ENCODE measurements at regions not wholly inside any gene's neighbourhood (a gene's known extent, or its start where the extent isn't known, plus 50 kb on each side); places are given as distances from the start of the nearest gene placed in this dataset.

DNA sequence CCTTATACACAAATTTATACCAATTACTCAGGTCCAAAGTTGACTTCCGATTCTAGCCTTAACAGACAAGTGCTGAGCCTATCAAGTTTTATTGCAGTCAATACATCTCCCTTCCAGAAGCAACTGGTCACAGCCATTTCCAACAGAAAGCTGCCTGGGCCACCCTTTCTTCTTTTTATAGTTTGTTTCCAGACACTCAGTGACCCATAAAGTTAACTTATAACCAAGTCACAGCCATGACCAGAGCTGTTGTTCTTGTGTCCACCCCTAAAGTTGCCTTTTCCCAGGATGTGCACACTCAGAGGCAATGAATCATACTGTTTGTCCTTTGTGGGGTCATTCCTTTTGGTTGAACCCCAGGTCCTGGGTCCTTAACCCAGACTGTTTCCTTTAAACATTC lies 89.9 kb downstream of the CD83 start:
- DNase-seq (ENCODE audit: low spot score): peak; percentile 50
- TF ChIP-seq, protein P1, sequence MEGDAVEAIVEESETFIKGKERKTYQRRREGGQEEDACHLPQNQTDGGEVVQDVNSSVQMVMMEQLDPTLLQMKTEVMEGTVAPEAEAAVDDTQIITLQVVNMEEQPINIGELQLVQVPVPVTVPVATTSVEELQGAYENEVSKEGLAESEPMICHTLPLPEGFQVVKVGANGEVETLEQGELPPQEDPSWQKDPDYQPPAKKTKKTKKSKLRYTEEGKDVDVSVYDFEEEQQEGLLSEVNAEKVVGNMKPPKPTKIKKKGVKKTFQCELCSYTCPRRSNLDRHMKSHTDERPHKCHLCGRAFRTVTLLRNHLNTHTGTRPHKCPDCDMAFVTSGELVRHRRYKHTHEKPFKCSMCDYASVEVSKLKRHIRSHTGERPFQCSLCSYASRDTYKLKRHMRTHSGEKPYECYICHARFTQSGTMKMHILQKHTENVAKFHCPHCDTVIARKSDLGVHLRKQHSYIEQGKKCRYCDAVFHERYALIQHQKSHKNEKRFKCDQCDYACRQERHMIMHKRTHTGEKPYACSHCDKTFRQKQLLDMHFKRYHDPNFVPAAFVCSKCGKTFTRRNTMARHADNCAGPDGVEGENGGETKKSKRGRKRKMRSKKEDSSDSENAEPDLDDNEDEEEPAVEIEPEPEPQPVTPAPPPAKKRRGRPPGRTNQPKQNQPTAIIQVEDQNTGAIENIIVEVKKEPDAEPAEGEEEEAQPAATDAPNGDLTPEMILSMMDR (IDR thresholded peaks at IDR 0.05; ENCODE audit: poor library complexity): no peak
- TF ChIP-seq EZH2 (IDR thresholded peaks at IDR 0.05; ENCODE audit: borderline replicate concordance) (no peak), EZH2phosphoT487 (IDR thresholded peaks at IDR 0.05; ENCODE audit: low read depth, severe bottlenecking, unreplicated experiment) (no peak)
- no peak overlapping the region for H3K4me3 ChIP-seq
- no peak overlapping the region for H3K4me2 ChIP-seq
- H3K9me2 ChIP-seq (replicated peaks; ENCODE audit: insufficient read depth): no peaks in the 10 kb centered on the region
- 89% methylated on average over 1 of the region's 1 CpG for WGBS (ENCODE audit: low lambda C conversion rate, missing lambda C conversion rate)
- H3K27me3 ChIP-seq: no peaks in the 10 kb centered on the region
- H2AFZ ChIP-seq: no peak overlapping the region
- no peaks in the 10 kb centered on the region for H4K20me1 ChIP-seq (ENCODE audit: insufficient read depth, poor library complexity, severe bottlenecking)
- H3K79me2 ChIP-seq: no peaks in the 10 kb centered on the region
- peaks cover 14% of the 10 kb centered on the region for H3K4me1 ChIP-seq (ENCODE audit: insufficient read depth)
- no peaks in the 10 kb centered on the region for H3K9me3 ChIP-seq (ENCODE audit: low read depth)
- no peaks in the 10 kb centered on the region for H3K36me3 ChIP-seq (replicated peaks; ENCODE audit: insufficient read depth, low read depth)
- peak overlapping the region; percentile 2 for H3K27ac ChIP-seq

DNA sequence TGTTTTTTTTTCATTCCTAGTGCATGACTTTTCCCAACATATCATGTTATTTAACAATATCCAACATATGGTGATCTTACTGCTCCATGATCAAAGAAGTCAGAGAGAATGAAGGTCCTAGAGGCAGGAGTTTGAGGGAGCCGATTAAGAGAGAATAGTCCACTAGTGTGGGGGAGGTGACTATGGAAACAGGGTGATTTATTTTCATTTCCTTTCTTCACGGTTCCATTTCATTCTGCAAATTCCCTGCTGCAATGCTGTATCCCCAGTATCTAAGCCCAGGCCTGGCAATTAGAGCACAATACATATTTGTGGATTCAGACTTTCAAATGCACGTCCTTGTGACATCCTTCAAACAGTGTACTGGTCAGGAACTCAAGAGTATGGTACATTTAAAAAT lies 91.4 kb downstream of the CD83 start:
- no peak overlapping the region for H3K4me3 ChIP-seq
- no peaks in the 10 kb centered on the region for H3K36me3 ChIP-seq (replicated peaks; ENCODE audit: insufficient read depth, low read depth)
- H3K9me3 ChIP-seq (ENCODE audit: low read depth): no peaks in the 10 kb centered on the region
- TF ChIP-seq, protein P1 (IDR thresholded peaks at IDR 0.05; ENCODE audit: poor library complexity): no peak
- TF ChIP-seq EZH2 (IDR thresholded peaks at IDR 0.05; ENCODE audit: borderline replicate concordance): no peak
- TF ChIP-seq EZH2phosphoT487 (IDR thresholded peaks at IDR 0.05; ENCODE audit: low read depth, severe bottlenecking, unreplicated experiment): no peak
- H3K4me1 ChIP-seq (ENCODE audit: insufficient read depth): peaks cover 14% of the 10 kb centered on the region
- no peaks in the 10 kb centered on the region for H3K9me2 ChIP-seq (replicated peaks; ENCODE audit: insufficient read depth)
- H3K27ac ChIP-seq: no peak overlapping the region
- no peak overlapping the region for H3K4me2 ChIP-seq
- WGBS (ENCODE audit: low lambda C conversion rate, missing lambda C conversion rate): 74% methylated on average over 3 of the region's 3 CpGs
- H4K20me1 ChIP-seq (ENCODE audit: insufficient read depth, poor library complexity, severe bottlenecking): no peaks in the 10 kb centered on the region
- no peak for DNase-seq (ENCODE audit: low spot score)
- H3K79me2 ChIP-seq: no peaks in the 10 kb centered on the region
- no peak overlapping the region for H2AFZ ChIP-seq
- H3K27me3 ChIP-seq: no peaks in the 10 kb centered on the region

DNA sequence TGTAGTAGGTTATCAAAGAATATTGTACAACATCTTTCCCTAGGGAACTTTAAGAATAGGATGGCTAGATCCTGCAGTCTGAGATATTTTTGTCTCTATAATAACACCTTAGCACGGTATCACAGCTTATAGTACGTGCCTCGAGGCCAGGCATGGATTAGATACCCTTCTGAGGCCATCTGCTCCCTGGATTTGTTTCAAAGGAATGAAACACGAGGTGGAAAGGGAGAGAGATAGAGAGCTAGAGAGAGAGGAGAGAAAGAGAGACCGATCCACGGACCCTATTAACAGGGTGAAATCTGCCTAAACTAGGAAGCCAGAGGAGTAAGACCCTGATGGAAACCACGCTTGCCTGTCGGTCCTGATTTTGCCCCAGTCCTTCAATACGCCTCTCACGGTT lies 92.5 kb downstream of the CD83 start:
- Histone ChIP-seq H3K4me2 (peak overlapping the region; percentile 94), H3K4me3 (peak overlapping the region; percentile 68)

More for the DNA sequence above, 92.5 kb downstream of the CD83 start:
- Histone ChIP-seq H3K27ac (no peak overlapping the region), H3K9me3 (ENCODE audit: low read depth) (no peaks in the 10 kb centered on the region), H3K4me1 (ENCODE audit: insufficient read depth) (peaks cover 14% of the 10 kb centered on the region), H3K27me3 (no peaks in the 10 kb centered on the region), H4K20me1 (ENCODE audit: insufficient read depth, poor library complexity, severe bottlenecking) (no peaks in the 10 kb centered on the region), H3K79me2 (no peaks in the 10 kb centered on the region), H2AFZ (peak overlapping the region; percentile 96), H3K9me2 (replicated peaks; ENCODE audit: insufficient read depth) (no peaks in the 10 kb centered on the region), H3K36me3 (replicated peaks; ENCODE audit: insufficient read depth, low read depth) (no peaks in the 10 kb centered on the region)
- WGBS (ENCODE audit: low lambda C conversion rate, missing lambda C conversion rate): 68% methylated on average over 10 of the region's 10 CpGs
- TF ChIP-seq, protein P1 (IDR thresholded peaks at IDR 0.05; ENCODE audit: poor library complexity): no peak
- no peak for TF ChIP-seq EZH2 (IDR thresholded peaks at IDR 0.05; ENCODE audit: borderline replicate concordance)
- TF ChIP-seq EZH2phosphoT487 (IDR thresholded peaks at IDR 0.05; ENCODE audit: low read depth, severe bottlenecking, unreplicated experiment): no peak
- no peak for DNase-seq (ENCODE audit: low spot score)
